Superior temporal gyrus (tissue), 1 donor: ENCODE measurements at regions not wholly inside any gene's neighbourhood (a gene's known extent, or its start where the extent isn't known, plus 50 kb on each side); places are given as distances from the start of the nearest gene placed in this dataset.

Source experiments
- DNase-seq: peaks from one replicate; pipeline ENCODE4 v3.0.0-alpha.2; 2016; ENCODE audit errors: extremely low spot score

DNA sequence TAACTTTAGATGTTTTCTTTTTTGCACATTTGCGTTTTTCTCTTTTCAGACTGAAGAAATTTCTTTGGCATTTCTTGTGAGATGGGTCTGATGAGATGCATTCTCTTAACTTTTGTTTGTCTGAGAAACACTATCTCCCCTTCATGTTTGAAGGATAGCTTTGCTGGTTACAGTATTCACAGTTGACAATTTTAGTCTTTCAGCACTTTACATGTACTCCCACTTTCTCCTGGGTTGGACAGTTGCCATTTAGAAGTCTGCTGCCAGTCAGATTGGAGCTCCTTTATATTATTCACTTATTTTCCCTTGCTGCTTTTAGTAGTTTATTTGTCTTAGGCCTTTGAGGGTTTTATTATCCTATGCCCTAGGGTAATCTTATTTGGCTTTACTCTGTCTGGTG, 67.3 kb upstream of the VOPP1 start:
- DNase-seq, result no peak

- no peak for DNase-seq
Observed at GRCh38 chr7:55629051-55629677, 56.9 kb upstream of the VOPP1 start.

GRCh38 chr7:55624813-55625212, 52.5 kb upstream of the VOPP1 start:
- no peak for DNase-seq

DNA sequence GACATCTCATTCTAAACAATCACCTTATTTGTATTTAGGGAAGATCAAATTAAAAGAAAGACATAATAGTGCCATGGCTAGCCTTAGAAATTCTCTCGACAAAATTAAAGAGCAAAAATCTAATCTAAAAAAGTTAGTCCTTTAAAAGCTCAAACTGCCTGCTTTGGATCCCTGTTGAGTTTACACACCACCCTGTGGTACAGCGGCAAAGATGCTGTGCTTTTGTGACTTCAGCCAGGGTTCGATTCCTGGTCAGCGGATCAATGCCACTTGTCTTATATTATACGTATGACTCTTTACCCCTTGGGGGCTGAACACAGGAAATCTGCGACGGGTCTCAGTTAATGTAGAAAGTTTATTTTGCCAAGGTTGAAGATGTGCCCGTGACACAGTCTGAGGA, 51.3 kb upstream of the VOPP1 start:
- DNase-seq, result no peak

DNA sequence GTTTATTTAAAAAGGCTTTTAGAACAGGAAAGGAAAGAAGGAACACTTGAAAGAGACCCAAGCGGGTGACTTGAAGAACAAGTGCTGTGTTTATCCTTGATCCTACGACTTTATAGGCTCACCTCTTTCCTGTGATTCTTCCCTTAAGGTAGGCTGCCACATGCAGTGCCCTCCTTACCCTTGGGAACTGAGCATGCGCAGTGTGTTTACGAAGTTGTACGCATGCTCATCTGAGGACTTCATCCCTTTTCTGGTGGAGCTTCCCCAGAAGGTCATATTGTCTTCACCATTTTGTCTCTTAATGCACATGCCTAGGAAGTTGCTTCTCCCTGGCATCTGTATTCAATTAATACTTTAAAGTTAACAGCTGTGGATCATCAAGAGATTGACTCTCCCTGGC, 49.9 kb upstream of the VOPP1 start:
- DNase-seq, result no peak
